H1 (cell line): ENCODE measurements at regions not wholly inside any gene's neighbourhood (a gene's known extent, or its start where the extent isn't known, plus 50 kb on each side); places are given as distances from the start of the nearest gene placed in this dataset.

Experiments
- CTCF ChIA-PET: fragments of 300-600 bp; sonication (Branson Sonifier 250); formaldehyde crosslinking; loops from one replicate; lab custom pipeline; 2021; ENCODE audit not compliant: partially characterized antibody; lab: Charles Lee
- POLR2A ChIA-PET: fragments of 300-600 bp; sonication (Branson Sonifier 250); formaldehyde crosslinking; loops from one replicate; lab custom pipeline; 2021; ENCODE audit warnings: inconsistent platforms; ENCODE audit not compliant: partially characterized antibody; lab: Charles Lee
- DNase-seq, 2 experiments: peaks; one replicate each; pipeline versions ENCODE4 v3.0.0 to v3.0.0-alpha.2; 2010 to 2022; ENCODE audit warnings: low spot score in 2 of 2, low read depth in 1 of 2, mixed read lengths in 1 of 2
- FAIRE-seq: peaks from 2 replicates; lab custom pipeline; 2011; peaks lifted over from hg19 to GRCh38; lab: Jason Lieb, UNC
- H2AFZ ChIP-seq: 2 replicates; pipeline ENCODE4 v1.8.1; 2012; ENCODE audit warnings: low read length, inconsistent platforms
- H2AK5ac ChIP-seq: 2 replicates; pipeline ENCODE4 v1.6.1; 2013; ENCODE audit warnings: low read depth, low read length
- H2BK120ac ChIP-seq: replicated peaks from 2 replicates; pipeline ENCODE3; 2013; ENCODE audit warnings: low read depth, low read length, inconsistent platforms
- H2BK12ac ChIP-seq: 2 replicates; pipeline ENCODE4 v1.6.1; 2013; ENCODE audit warnings: low read depth, low read length
- H2BK15ac ChIP-seq: 2 replicates; pipeline ENCODE4 v1.6.1; 2013; ENCODE audit warnings: low read length
- H2BK20ac ChIP-seq: 2 replicates; pipeline ENCODE4 v1.6.1; 2013; ENCODE audit warnings: low read length
- H2BK5ac ChIP-seq: 2 replicates; pipeline ENCODE4 v1.6.1; 2013; ENCODE audit warnings: low read depth, low read length
- H3K14ac ChIP-seq: 2 replicates; pipeline ENCODE4 v1.6.1; 2013; ENCODE audit warnings: inconsistent platforms; ENCODE audit not compliant: insufficient read length
- H3K18ac ChIP-seq: 2 replicates; pipeline ENCODE4 v1.6.1; 2013; ENCODE audit warnings: low read length; ENCODE audit errors: extremely low read depth
- H3K23ac ChIP-seq: 2 replicates; pipeline ENCODE4 v1.6.1; 2013; ENCODE audit warnings: inconsistent platforms; ENCODE audit not compliant: insufficient read length
- H3K23me2 ChIP-seq: 2 replicates; pipeline ENCODE4 v1.6.1; 2013; ENCODE audit warnings: low read depth, low read length
- H3K27ac ChIP-seq: 2 replicates; pipeline ENCODE4 v1.6.1; 2011; ENCODE audit warnings: low read depth, low read length, inconsistent platforms
- H3K27me3 ChIP-seq, 4 experiments: replicated peaks in 1 of 4; 1 replicate in 1 of 4; 2 replicates in 3 of 4; pipeline versions ENCODE4 v1.6.1 to v1.8.1; 2011 to 2013; ENCODE audit warnings: low read length in 3 of 4, mild to moderate bottlenecking in 3 of 4, inconsistent platforms in 2 of 4, mixed read lengths in 2 of 4, moderate library complexity in 1 of 4; ENCODE audit not compliant: control insufficient read depth in 3 of 4, insufficient read depth in 3 of 4; ENCODE audit errors: extremely low read depth in 1 of 4
- H3K36me3 ChIP-seq, 4 experiments: 2 replicates each; pipeline versions ENCODE4 v1.6.1 to v1.8.1; 2011 to 2013; ENCODE audit warnings: mild to moderate bottlenecking in 4 of 4, low read length in 3 of 4, moderate library complexity in 2 of 4, control low read depth in 1 of 4, inconsistent platforms in 1 of 4; ENCODE audit not compliant: insufficient read depth in 4 of 4, control insufficient read depth in 2 of 4
- H3K4ac ChIP-seq: replicated peaks from 2 replicates; pipeline ENCODE3; 2013; ENCODE audit warnings: low read length, low read depth, mixed read lengths, inconsistent platforms; ENCODE audit not compliant: insufficient read length
- H3K4me1 ChIP-seq, 4 experiments: replicated peaks in 1 of 4; 1 replicate in 1 of 4; 2 replicates in 3 of 4; pipeline versions ENCODE4 v1.6.1 to v1.8.1; 2011 to 2013; ENCODE audit warnings: low read length in 3 of 4, inconsistent platforms in 2 of 4, mixed read lengths in 1 of 4; ENCODE audit not compliant: insufficient read depth in 4 of 4, control insufficient read depth in 3 of 4
- H3K4me2 ChIP-seq, 2 experiments: 2 replicates each; pipeline versions ENCODE4 v1.6.1 to v1.8.1; 2011 to 2013; ENCODE audit warnings: low read depth in 2 of 2, low read length in 2 of 2, control low read depth in 1 of 2, inconsistent platforms in 1 of 2, mild to moderate bottlenecking in 1 of 2; ENCODE audit not compliant: insufficient read depth in 1 of 2
- H3K4me3 ChIP-seq, 4 experiments: fragments of 200-600, 300-600 bp in 1 of 4; sonication (generic), shearing (Covaris generic), sonication (Bioruptor Twin) in 1 of 4; 2 replicates each; pipeline versions ENCODE4 v1.5.1 to v1.8.1; 2011 to 2016; ENCODE audit warnings: low read length in 4 of 4, low read depth in 3 of 4, control low read depth in 2 of 4, inconsistent platforms in 2 of 4, mild to moderate bottlenecking in 2 of 4, mixed read lengths in 1 of 4, moderate library complexity in 1 of 4; ENCODE audit not compliant: insufficient read depth in 2 of 4; ENCODE audit errors: extremely low read depth in 1 of 4
- H3K56ac ChIP-seq: replicated peaks from 2 replicates; pipeline ENCODE3; 2013; ENCODE audit warnings: low read depth, mild to moderate bottlenecking, mixed read lengths, low read length, inconsistent platforms; ENCODE audit not compliant: insufficient read length
- H3K79me1 ChIP-seq: 2 replicates; pipeline ENCODE4 v1.6.1; 2013; ENCODE audit warnings: low read depth, low read length, control low read depth
- H3K79me2 ChIP-seq, 2 experiments: 2 replicates each; pipeline versions ENCODE4 v1.6.1 to v1.8.1; 2012 to 2013; ENCODE audit warnings: low read length in 2 of 2, mild to moderate bottlenecking in 2 of 2, inconsistent platforms in 1 of 2; ENCODE audit not compliant: insufficient read depth in 2 of 2, control insufficient read depth in 1 of 2
- H3K9ac ChIP-seq, 4 experiments: replicated peaks in 1 of 4; 1 replicate in 1 of 4; 2 replicates in 3 of 4; pipeline versions ENCODE4 v1.6.1 to v1.8.1; 2011 to 2013; ENCODE audit warnings: low read depth in 3 of 4, low read length in 3 of 4, control low read depth in 2 of 4, mild to moderate bottlenecking in 2 of 4, moderate library complexity in 2 of 4, inconsistent platforms in 1 of 4; ENCODE audit errors: extremely low read depth in 1 of 4
- H3K9me3 ChIP-seq, 2 experiments: 2 replicates each; pipeline versions ENCODE4 v1.6.1 to v1.8.1; 2012 to 2013; ENCODE audit warnings: mild to moderate bottlenecking in 2 of 2, moderate library complexity in 2 of 2, control low read depth in 1 of 2, inconsistent platforms in 1 of 2, low read depth in 1 of 2, low read length in 1 of 2, mixed read lengths in 1 of 2; ENCODE audit not compliant: insufficient read depth in 2 of 2
- H4K20me1 ChIP-seq, 2 experiments: replicated peaks in 1 of 2; 2 replicates each; pipeline versions ENCODE3 to v1.8.1; 2011 to 2013; ENCODE audit warnings: inconsistent platforms in 2 of 2, low read length in 2 of 2, mild to moderate bottlenecking in 1 of 2; ENCODE audit not compliant: insufficient read depth in 2 of 2, control insufficient read depth in 1 of 2
- H4K5ac ChIP-seq: 2 replicates; pipeline ENCODE4 v1.6.1; 2013; ENCODE audit warnings: low read length, low read depth, mixed read lengths, inconsistent platforms; ENCODE audit not compliant: insufficient read length
- H4K8ac ChIP-seq: 2 replicates; pipeline ENCODE4 v1.8.0; 2013; ENCODE audit warnings: mild to moderate bottlenecking, moderate library complexity, low read length, inconsistent platforms; ENCODE audit not compliant: insufficient read depth; ENCODE audit errors: extremely low read depth
- H4K91ac ChIP-seq: replicated peaks from 2 replicates; pipeline ENCODE3; 2013; ENCODE audit warnings: low read length, mixed read lengths, inconsistent platforms; ENCODE audit not compliant: insufficient read length
- ASH2L ChIP-seq: fragments of 200-600, 300-600 bp; sonication (generic); IDR thresholded peaks from one replicate; pipeline ENCODE4 v1.7.1; 2017; ENCODE audit warnings: low read length
- ATF2 ChIP-seq: IDR thresholded peaks from 2 replicates; pipeline ENCODE4 v1.6.1; 2012; ENCODE audit warnings: low read length, inconsistent platforms
- BCL11A ChIP-seq, 2 experiments: IDR thresholded peaks; one replicate each; pipeline ENCODE4 v1.6.1; 2011; ENCODE audit warnings: low read depth in 2 of 2, low read length in 2 of 2, mild to moderate bottlenecking in 2 of 2
- CBX5 ChIP-seq: fragments of 300-800, 300-1000 bp; sonication (generic); IDR thresholded peaks from 2 replicates; pipeline ENCODE4 v1.7.1; 2016; ENCODE audit warnings: antibody characterized with exemption, low read length, low read depth
- E2F6 ChIP-seq: IDR thresholded peaks from 2 replicates; pipeline ENCODE4 v1.6.1; 2012; ENCODE audit warnings: inconsistent platforms
- GTF2F1 ChIP-seq: IDR thresholded peaks from 2 replicates; pipeline ENCODE4 v1.6.1; 2012; ENCODE audit warnings: low read depth, low read length, improper control_type of control experiment, borderline replicate concordance
- NANOG ChIP-seq: IDR thresholded peaks from 2 replicates; pipeline ENCODE4 v1.6.1; 2011; ENCODE audit warnings: low read length, low read depth, mild to moderate bottlenecking, inconsistent platforms; ENCODE audit not compliant: insufficient read depth, poor library complexity, severe bottlenecking
- POLR2AphosphoS5 ChIP-seq: IDR thresholded peaks from 2 replicates; pipeline ENCODE4 v1.6.1; 2011; ENCODE audit warnings: low read depth, low read length
- RNF2 ChIP-seq: fragments of 200-900, 300-1000 bp; sonication (generic); IDR thresholded peaks from 2 replicates; pipeline ENCODE4 v1.7.1; 2016; ENCODE audit warnings: borderline replicate concordance, low read depth, mild to moderate bottlenecking, antibody characterized with exemption, low read length; ENCODE audit not compliant: poor library complexity, severe bottlenecking; ENCODE audit errors: missing control alignments
- SIRT6 ChIP-seq: IDR thresholded peaks from one replicate; pipeline ENCODE4 v1.7.1; 2012; ENCODE audit warnings: low read length, inconsistent platforms
- SRF ChIP-seq: IDR thresholded peaks from 2 replicates; pipeline ENCODE4 v1.6.1; 2011; ENCODE audit warnings: mild to moderate bottlenecking, low read depth, low read length, moderate library complexity
- WGBS, 2 experiments: shearing (Covaris generic) in 1 of 2; methylation state at CpG; one replicate each; pipeline versions ENCODE4 v1.1.6 to v1.1.7; 2013 to 2015; ENCODE audit warnings: low lambda C conversion rate in 2 of 2, mixed read lengths in 2 of 2, inconsistent platforms in 1 of 2, low coverage in 1 of 2, missing lambda C conversion rate in 1 of 2; ENCODE audit not compliant: insufficient replicate concordance in 2 of 2, insufficient coverage in 1 of 2, insufficient read length in 1 of 2; ENCODE audit errors: extremely low coverage in 1 of 2, missing lambda C conversion rate in 1 of 2; 5-methylcytosine and 5-hydroxymethylcytosine counted together

GRCh38 chr10:4623200-4623599 lies 202.8 kb upstream of the AKR1E2 start:
- H3K79me2 ChIP-seq = no peaks in the 10 kb centered on the region
- no peak overlapping the region for H3K23ac ChIP-seq
- H3K23me2 ChIP-seq = no peaks in the 10 kb centered on the region
- no peaks in the 10 kb centered on the region for H3K79me1 ChIP-seq
- no peak overlapping the region for H3K27ac ChIP-seq
- no peak overlapping the region for H3K9ac ChIP-seq
- DNase-seq (no peak), FAIRE-seq (no peak)
- no peak overlapping the region for H3K4me3 ChIP-seq
- no peak overlapping the region for H4K91ac ChIP-seq
- no peaks in the 10 kb centered on the region for H4K20me1 ChIP-seq
- H2BK120ac ChIP-seq = no peak overlapping the region
- H2AFZ ChIP-seq = no peak overlapping the region
- no peak overlapping the region for H2BK15ac ChIP-seq
- H4K8ac ChIP-seq = no peak overlapping the region
- H3K4ac ChIP-seq = no peak overlapping the region
- H3K14ac ChIP-seq = no peak overlapping the region
- no peaks in the 10 kb centered on the region for H3K36me3 ChIP-seq
- no peak overlapping the region for H2BK12ac ChIP-seq
- H4K5ac ChIP-seq = no peak overlapping the region
- no peak overlapping the region for H3K18ac ChIP-seq
- no peak overlapping the region for H2AK5ac ChIP-seq
- H3K56ac ChIP-seq = no peak overlapping the region
- no peak overlapping the region for H2BK5ac ChIP-seq
- ChIA-PET POLR2A (no interaction called here), CTCF (interaction anchor here (0.8 kb wide), 1 partner anchor 11 kb away, joined by 3 read pairs; no protein-coding TSS in a partner anchor)
- no peaks in the 10 kb centered on the region for H3K4me1 ChIP-seq
- H3K9me3 ChIP-seq = 0 out of 4 replicates have a peak, but pooled peaks cover 0 to 7% of the 10 kb centered on the region in 2 experiments
- no peaks in the 10 kb centered on the region for H3K27me3 ChIP-seq
- WGBS, 2 experiments = 95% methylated on average over 7 of the region's 7 CpGs; no CpG with 5 or more reads in 1 of the 2 experiments
- no peak overlapping the region for H2BK20ac ChIP-seq
- no peak overlapping the region for H3K4me2 ChIP-seq
- no peak for TF ChIP-seq CBX5
- no peak for TF ChIP-seq RNF2
- TF ChIP-seq NANOG = no peak
- no peak for TF ChIP-seq GTF2F1
- no peak for TF ChIP-seq ATF2
- no peak for TF ChIP-seq POLR2AphosphoS5
- TF ChIP-seq E2F6 = no peak
- TF ChIP-seq SIRT6 = no peak
- TF ChIP-seq SRF = no peak
- no peak for TF ChIP-seq BCL11A (IDR thresholded peaks at IDR 0.05; ENCODE audit: low read depth in 2 of 2, low read length in 2 of 2)
- TF ChIP-seq ASH2L = no peak
